ENCODE measurements at regions not wholly inside any gene's neighbourhood (a gene's known extent, or its start where the extent isn't known, plus 50 kb on each side); places are given as distances from the start of the nearest gene placed in this dataset.

DNA sequence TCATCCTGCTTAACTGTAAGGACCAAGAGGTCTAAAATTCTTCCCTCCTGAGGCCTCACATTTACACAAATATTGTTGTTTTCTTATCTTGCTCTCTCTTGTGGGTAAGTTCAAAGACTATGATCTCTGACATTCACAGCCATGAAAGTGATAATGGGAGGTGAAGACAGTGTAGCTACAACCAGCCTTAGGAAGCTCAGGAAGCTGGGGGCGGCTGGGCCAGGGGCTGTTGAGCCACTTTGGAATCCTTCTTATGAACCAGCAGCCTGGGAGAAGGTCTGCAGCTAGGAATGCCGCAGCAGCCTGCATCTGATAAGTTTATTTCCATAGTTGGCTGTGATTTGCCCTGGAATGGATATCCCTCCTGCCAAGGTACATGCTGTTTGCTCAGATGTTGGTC lies 316.2 kb downstream of the STIM2 start (continued):
- TF ChIP-seq, protein P1, sequence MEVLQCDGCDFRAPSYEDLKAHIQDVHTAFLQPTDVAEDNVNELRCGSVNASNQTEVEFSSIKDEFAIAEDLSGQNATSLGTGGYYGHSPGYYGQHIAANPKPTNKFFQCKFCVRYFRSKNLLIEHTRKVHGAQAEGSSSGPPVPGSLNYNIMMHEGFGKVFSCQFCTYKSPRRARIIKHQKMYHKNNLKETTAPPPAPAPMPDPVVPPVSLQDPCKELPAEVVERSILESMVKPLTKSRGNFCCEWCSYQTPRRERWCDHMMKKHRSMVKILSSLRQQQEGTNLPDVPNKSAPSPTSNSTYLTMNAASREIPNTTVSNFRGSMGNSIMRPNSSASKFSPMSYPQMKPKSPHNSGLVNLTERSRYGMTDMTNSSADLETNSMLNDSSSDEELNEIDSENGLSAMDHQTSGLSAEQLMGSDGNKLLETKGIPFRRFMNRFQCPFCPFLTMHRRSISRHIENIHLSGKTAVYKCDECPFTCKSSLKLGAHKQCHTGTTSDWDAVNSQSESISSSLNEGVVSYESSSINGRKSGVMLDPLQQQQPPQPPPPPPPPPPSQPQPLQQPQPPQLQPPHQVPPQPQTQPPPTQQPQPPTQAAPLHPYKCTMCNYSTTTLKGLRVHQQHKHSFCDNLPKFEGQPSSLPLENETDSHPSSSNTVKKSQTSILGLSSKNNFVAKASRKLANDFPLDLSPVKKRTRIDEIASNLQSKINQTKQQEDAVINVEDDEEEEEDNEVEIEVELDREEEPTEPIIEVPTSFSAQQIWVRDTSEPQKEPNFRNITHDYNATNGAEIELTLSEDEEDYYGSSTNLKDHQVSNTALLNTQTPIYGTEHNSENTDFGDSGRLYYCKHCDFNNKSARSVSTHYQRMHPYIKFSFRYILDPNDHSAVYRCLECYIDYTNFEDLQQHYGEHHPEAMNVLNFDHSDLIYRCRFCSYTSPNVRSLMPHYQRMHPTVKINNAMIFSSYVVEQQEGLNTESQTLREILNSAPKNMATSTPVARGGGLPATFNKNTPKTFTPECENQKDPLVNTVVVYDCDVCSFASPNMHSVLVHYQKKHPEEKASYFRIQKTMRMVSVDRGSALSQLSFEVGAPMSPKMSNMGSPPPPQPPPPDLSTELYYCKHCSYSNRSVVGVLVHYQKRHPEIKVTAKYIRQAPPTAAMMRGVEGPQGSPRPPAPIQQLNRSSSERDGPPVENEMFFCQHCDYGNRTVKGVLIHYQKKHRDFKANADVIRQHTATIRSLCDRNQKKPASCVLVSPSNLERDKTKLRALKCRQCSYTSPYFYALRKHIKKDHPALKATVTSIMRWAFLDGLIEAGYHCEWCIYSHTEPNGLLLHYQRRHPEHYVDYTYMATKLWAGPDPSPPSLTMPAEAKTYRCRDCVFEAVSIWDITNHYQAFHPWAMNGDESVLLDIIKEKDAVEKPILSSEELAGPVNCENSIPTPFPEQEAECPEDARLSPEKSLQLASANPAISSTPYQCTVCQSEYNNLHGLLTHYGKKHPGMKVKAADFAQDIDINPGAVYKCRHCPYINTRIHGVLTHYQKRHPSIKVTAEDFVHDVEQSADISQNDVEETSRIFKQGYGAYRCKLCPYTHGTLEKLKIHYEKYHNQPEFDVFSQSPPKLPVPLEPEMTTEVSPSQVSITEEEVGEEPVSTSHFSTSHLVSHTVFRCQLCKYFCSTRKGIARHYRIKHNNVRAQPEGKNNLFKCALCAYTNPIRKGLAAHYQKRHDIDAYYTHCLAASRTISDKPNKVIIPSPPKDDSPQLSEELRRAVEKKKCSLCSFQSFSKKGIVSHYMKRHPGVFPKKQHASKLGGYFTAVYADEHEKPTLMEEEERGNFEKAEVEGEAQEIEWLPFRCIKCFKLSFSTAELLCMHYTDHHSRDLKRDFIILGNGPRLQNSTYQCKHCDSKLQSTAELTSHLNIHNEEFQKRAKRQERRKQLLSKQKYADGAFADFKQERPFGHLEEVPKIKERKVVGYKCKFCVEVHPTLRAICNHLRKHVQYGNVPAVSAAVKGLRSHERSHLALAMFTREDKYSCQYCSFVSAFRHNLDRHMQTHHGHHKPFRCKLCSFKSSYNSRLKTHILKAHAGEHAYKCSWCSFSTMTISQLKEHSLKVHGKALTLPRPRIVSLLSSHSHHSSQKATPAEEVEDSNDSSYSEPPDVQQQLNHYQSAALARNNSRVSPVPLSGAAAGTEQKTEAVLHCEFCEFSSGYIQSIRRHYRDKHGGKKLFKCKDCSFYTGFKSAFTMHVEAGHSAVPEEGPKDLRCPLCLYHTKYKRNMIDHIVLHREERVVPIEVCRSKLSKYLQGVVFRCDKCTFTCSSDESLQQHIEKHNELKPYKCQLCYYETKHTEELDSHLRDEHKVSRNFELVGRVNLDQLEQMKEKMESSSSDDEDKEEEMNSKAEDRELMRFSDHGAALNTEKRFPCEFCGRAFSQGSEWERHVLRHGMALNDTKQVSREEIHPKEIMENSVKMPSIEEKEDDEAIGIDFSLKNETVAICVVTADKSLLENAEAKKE (CRISPR knock-in tag; IDR thresholded peaks at IDR 0.05): no peak
- TF ChIP-seq, protein P2, sequence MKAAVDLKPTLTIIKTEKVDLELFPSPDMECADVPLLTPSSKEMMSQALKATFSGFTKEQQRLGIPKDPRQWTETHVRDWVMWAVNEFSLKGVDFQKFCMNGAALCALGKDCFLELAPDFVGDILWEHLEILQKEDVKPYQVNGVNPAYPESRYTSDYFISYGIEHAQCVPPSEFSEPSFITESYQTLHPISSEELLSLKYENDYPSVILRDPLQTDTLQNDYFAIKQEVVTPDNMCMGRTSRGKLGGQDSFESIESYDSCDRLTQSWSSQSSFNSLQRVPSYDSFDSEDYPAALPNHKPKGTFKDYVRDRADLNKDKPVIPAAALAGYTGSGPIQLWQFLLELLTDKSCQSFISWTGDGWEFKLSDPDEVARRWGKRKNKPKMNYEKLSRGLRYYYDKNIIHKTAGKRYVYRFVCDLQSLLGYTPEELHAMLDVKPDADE (IDR thresholded peaks at IDR 0.05): no peak
- TF ChIP-seq CREB1 (CRISPR knock-in tag; IDR thresholded peaks at IDR 0.05; ENCODE audit: low read depth) (no peak), STAT1 (IDR thresholded peaks at IDR 0.05; ENCODE audit: unreplicated experiment) (no peak), JUNB (IDR thresholded peaks at IDR 0.05; ENCODE audit: unreplicated experiment) (no peak), ZNF331 (CRISPR knock-in tag; IDR thresholded peaks at IDR 0.05; ENCODE audit: low read depth) (no peak)

DNA sequence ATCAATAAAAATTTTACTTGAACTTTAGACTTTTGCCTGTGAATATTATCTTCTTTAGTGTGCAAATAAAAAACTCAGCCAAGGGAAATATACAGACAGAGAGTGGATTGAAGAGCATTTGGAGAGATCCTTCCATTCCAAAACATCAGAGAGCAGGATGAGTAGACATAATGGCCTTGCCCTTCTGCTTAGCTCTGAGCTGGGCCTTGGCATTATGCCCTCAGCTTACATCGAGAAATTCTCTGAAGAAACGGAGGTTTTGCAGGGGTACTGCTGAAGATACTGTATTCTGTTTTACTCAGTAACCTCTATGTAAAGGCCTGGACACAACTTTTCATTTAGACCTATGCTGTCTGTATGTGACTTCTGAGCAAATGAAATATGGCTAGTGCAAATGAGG lies 317.4 kb downstream of the STIM2 start:
- Histone ChIP-seq H3K27me3 (ENCODE audit: insufficient read depth) (no peaks in the 10 kb centered on the region), H3K27ac (ENCODE audit: low read depth) (no peak overlapping the region), H2AFZ (no peak overlapping the region), H3K4me3 (no peak overlapping the region), H4K20me1 (replicated peaks; ENCODE audit: insufficient read depth) (no peaks in the 10 kb centered on the region), H3F3A (replicated peaks; ENCODE audit: low read depth) (no peaks in the 10 kb centered on the region), H3K36me3 (ENCODE audit: insufficient read depth) (no peaks in the 10 kb centered on the region; the same call in 1 of the 2 replicates), H3K9me2 (ENCODE audit: insufficient read depth) (no peaks in the 10 kb centered on the region), H3K4me2 (no peak overlapping the region), H3K79me2 (replicated peaks; ENCODE audit: insufficient read depth) (no peaks in the 10 kb centered on the region), H3K4me1 (ENCODE audit: insufficient read depth) (no peaks in the 10 kb centered on the region)
- DNase-seq (ENCODE audit: low spot score): no peak
- Mint-ChIP-seq H3K27ac (no peak overlapping the region), H3K4me3 (no peak overlapping the region), H3K4me1 (peaks cover 3% of the 10 kb centered on the region; the same call in 1 of the 3 replicates), H3K36me3 (ENCODE audit: low read depth) (no peaks in the 10 kb centered on the region), H3K27me3 (ENCODE audit: insufficient read depth, low read depth, poor library complexity) (no peaks in the 10 kb centered on the region), H3K9me3 (no peaks in the 10 kb centered on the region)
- no peak for ATAC-seq
- TF ChIP-seq, protein P3, sequence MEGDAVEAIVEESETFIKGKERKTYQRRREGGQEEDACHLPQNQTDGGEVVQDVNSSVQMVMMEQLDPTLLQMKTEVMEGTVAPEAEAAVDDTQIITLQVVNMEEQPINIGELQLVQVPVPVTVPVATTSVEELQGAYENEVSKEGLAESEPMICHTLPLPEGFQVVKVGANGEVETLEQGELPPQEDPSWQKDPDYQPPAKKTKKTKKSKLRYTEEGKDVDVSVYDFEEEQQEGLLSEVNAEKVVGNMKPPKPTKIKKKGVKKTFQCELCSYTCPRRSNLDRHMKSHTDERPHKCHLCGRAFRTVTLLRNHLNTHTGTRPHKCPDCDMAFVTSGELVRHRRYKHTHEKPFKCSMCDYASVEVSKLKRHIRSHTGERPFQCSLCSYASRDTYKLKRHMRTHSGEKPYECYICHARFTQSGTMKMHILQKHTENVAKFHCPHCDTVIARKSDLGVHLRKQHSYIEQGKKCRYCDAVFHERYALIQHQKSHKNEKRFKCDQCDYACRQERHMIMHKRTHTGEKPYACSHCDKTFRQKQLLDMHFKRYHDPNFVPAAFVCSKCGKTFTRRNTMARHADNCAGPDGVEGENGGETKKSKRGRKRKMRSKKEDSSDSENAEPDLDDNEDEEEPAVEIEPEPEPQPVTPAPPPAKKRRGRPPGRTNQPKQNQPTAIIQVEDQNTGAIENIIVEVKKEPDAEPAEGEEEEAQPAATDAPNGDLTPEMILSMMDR (conservative IDR thresholded peaks at IDR 0.05; ENCODE audit: low read depth in 2 of 2): no peak
- TF ChIP-seq, protein P2 (IDR thresholded peaks at IDR 0.05): no peak
